Forelimb muscle (tissue), 1 donor: ENCODE measurements at regions not wholly inside any gene's neighbourhood (a gene's known extent, or its start where the extent isn't known, plus 50 kb on each side); places are given as distances from the start of the nearest gene placed in this dataset.
"Not testable (repeated sequence)": the region's sequence is repeated elsewhere in the genome, so short reads cannot be mapped to it uniquely, and the experiment has no call there.

Experiments used
- DNase-seq: peaks from one replicate; pipeline ENCODE4 v3.0.0-alpha.2; 2013; ENCODE audit warnings: low read depth

- DNase-seq, result no peak
Observed at GRCh38 chr13:34675626-34676025, 266.4 kb upstream of the NBEA start.

DNA sequence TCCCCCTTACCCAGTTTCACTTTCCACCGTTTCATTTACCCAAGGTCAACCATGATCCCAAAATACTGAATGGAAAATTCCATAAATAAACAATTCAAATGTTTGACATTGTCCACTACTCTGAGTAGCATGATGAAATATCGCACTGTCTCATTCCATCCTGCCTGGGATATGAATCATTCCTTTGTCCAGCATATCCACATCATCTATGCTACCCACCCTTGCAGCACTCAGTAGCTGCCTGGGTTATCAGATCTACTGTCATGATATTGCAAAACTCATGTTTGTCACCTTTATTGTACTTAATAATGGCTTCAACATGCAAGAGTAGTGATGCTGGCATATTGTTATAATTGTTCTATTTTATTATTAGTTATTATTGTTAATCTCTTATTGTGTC lies 263.9 kb upstream of the NBEA start:
- no peak for DNase-seq

DNA sequence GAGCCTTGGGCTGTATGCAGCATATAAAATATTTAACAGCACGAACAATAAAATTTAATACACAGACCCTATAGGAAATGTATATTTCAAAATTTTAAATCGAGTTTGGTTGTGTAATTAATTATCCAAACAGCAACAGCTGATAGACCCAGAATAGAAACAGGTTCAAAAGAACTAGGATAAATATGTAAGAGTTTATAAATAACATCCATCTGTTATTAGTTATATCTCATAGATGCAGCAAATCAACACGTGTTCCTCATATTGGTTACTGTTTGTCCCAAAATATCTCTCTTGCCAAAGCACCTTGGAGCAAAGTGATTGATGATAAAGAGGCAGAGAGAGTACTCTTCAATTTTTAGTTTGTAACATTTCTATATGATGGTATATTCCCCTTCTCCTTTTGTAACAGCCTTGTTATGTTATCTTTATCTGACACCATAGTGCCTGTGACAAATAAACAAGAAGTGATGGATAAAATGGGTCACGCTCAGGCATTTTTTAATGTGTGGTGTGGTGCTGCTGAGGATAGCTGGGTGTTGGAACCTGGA lies 260.6 kb upstream of the NBEA start:
- DNase-seq, result no peak

- no peak for DNase-seq
Observed at GRCh38 chr13:34695063-34695462, 247.0 kb upstream of the NBEA start.

DNA sequence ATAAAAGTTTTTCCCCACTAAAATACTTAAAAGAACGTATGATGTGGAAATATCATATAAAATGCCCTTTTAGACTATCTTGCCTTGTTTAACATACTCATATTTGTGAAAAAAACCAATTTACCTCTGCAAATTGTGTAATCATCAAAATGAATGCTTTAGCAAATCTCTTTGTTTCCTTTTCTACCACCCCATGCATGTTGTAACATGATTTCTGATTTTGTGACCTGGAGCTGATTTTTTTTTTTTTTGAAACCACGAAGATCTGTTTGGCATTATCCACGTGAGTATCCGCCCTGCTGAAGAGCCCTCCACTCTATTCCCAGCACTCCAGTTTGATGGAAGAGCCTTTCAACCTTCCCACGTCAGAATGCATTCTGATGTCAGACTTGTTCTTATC lies 245.8 kb upstream of the NBEA start:
- DNase-seq, result no peak

DNA sequence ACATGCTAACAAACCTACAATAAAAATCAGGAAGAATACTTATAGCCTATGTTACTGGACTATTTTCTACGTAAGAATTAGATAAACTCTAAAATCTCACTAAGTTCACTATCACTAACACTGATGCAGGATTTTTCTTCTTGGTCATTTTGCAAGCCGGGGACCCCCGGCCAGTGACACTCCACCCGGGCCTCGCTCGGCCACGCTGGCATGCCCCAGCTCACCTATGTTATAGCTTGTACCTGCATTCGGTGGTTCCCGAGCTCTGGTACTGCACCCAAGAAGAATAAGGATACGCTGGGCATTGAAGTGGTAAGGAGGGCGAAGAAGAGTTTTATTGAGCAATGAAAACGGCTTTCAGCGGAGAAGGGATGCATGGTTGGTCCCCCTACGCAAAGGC lies 245.3 kb upstream of the NBEA start:
- no peak for DNase-seq

GRCh38 chr13:34698945-34699344 lies 243.1 kb upstream of the NBEA start:
- no peak for DNase-seq

DNA sequence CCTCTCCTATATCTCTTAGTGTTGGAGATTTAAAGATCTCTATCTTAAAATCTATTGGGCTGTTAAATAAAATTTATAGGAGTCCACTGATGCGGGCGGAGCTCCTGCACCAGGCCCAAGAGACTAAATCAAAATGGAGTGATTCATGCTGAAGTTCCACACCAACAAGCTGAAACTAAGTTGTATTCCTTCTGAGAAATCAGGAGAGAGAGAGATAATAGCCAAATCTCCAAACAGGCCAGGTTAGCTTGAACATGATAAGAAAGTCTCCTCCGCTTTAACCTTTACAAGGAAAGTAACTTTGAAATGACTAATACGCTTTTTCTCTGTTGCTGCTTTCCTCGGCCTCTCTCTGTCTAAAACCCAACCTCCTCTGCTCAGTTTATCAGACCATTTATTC lies 241.9 kb upstream of the NBEA start:
- DNase-seq, result no peak

- DNase-seq, result no peak
Observed at GRCh38 chr13:34701919-34702318, 240.2 kb upstream of the NBEA start.

DNA sequence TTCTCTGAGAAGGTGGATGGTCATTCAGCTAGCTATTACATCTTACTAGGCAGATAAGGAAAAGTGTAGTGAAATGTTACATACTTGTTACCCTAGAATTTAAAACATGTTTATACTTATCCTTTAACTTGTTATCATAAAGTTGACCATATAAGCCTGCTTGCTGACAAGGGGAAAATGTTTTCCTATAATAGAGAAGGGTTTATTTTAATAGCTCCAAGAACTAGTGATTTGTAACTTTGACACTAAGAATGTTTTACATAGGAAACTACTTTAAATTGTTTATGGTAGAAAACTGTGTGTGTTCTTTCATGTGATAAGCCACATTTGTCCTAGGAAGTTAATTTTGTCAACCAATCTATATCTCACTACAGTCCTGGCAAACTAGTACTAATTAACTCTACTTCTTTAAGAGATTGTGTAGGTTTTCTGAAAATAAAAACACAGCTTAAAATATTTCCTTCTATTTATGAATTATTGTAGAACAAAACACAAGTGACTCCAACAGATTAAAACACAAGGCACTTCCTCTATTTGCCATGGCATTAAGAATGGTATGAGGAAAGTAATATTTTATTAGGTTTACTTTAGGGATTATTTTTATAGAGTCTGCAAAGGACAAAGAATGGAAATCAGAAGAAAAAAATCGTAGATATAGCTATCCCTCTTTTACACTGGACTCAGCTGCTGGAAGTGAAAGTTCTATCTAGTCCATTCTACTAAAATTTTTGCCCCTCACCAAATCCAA lies 233.3 kb upstream of the NBEA start:
- DNase-seq, result no peak

DNA sequence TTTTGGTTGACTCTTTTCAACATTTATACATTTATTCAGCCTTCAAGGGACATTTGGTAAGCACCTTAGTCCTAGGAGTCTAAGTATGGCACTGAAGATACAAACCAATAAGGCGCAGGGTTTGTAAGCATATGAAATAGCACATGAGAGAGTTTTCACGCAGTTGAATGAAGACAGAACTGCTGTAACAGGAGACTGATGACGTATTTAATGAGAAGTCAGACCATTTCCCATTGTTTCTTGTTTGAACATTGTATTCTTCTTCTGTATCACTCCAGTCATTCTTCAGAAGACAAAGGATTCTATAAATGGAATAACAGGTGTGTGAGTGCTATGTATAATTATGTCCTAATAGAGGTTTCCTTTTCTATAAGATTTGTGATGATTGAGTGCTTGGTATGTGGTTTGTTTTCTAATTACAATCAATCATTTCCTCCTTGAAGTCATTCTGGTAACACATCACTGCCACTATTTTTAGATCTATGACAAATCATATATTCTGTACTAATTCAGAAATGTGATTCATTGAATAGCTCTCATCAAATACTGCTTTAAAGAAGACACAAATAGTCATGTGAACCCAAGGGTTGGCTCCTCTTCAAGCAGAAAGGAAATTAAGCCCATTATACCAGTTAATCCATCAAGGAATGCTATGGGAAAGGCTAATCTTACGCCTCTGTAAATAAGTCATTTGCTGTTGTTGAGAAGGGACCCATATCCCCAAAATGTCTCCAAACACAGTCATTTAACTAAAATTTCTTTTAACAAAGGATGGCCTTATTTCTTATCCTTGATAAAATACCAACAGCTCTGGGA lies 222.8 kb upstream of the NBEA start:
- no peak for DNase-seq

GRCh38 chr13:34720618-34721017 lies 221.5 kb upstream of the NBEA start:
- no peak for DNase-seq

- no peak for DNase-seq
Observed at GRCh38 chr13:34721631-34722595, 220.2 kb upstream of the NBEA start.

GRCh38 chr13:34722922-34723321 lies 219.1 kb upstream of the NBEA start:
- DNase-seq, result peak; percentile 73

DNA sequence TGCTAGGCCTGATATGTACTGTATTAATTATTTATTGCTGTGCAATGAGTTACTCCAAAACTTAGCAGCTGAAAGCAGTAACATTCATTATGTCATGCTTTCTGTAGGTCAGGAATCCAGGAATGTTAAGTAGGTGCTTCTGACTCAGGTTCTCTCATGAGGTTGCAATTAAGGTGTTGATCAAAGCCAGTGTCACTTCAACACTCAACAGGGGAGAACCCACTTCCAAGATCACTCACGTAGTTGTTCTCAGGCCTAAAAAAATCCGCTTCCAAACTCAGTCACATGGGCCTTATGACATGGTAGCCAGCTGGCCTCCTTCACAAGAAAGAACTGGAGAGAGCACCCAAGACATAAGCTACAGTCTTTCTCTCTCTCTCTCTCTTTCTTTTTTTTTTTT lies 211.1 kb upstream of the NBEA start:
- DNase-seq, result no peak

- DNase-seq, result no peak
Observed at GRCh38 chr13:34731486-34731885, 210.6 kb upstream of the NBEA start.

GRCh38 chr13:34733721-34734120 lies 208.3 kb upstream of the NBEA start:
- DNase-seq, result peak; percentile 62

GRCh38 chr13:34734932-34735331 lies 207.1 kb upstream of the NBEA start:
- DNase-seq, result no peak

DNA sequence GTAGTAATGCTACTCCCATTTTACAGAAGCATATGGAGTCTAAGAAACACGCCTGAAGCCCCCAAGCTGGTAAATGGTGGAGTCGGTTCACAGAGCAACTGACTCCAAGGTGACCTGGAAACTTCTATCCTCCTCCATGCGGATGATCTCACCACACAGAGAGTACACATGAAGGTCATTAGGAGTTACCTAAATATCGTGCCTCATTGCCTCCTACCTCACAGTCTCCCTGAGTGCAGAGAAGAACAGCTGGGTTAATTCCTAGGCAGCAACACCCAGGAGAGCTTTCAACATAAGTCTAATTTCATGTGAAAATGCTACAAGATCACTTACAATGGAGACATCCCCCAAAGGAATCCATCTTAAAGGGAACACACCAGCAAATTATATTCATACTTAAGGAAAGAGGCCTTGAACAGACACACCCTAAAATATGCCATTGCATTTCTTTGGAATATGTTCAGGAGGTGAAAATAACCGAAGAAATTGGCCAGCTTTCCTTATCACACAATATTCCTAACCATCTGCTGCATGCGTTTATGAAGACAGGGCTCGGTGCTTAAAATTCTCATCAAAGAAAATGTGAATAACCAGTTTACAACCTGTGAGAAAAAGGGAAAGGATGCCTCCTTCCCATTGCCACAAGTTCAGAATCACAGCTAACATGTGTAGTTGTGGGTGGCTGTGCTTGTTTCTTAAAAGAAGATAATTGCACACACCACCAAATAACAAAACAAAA lies 203.6 kb upstream of the NBEA start:
- DNase-seq, result no peak

- not testable (repeated sequence) for DNase-seq
Observed at GRCh38 chr13:34747056-34747455, 195.0 kb upstream of the NBEA start.

- no peak for DNase-seq
Observed at GRCh38 chr13:34747507-34747906, 194.6 kb upstream of the NBEA start.
